Stimulated activated CD8-positive, alpha-beta memory T cell treated with anti-CD3 and anti-CD28 coated beads, Interleukin-12 subunit alpha, Interleukin-12 subunit beta, amount 100 ng/mL, for 1 hour (primary cell): ENCODE measurements at regions not wholly inside any gene's neighbourhood (a gene's known extent, or its start where the extent isn't known, plus 50 kb on each side); places are given as distances from the start of the nearest gene placed in this dataset.
"Not testable (repeated sequence)": the region's sequence is repeated elsewhere in the genome, so short reads cannot be mapped to it uniquely, and the experiment has no call there.

Source experiments
- DNase-seq: peaks from one replicate; pipeline ENCODE4 v3.0.0-alpha.2; 2020; ENCODE audit warnings: low read depth

- DNase-seq, result no peak
Observed at GRCh38 chr14:25699981-25700380, 650.0 kb upstream of the STXBP6 start.

- DNase-seq, result no peak
Observed at GRCh38 chr14:25698111-25698510, 648.2 kb upstream of the STXBP6 start.

GRCh38 chr14:25696176-25696575, 646.2 kb upstream of the STXBP6 start:
- no peak for DNase-seq

- no peak for DNase-seq
Observed at GRCh38 chr14:25685004-25685403, 635.1 kb upstream of the STXBP6 start.

GRCh38 chr14:25680934-25681333, 631.0 kb upstream of the STXBP6 start:
- no peak for DNase-seq

GRCh38 chr14:25680511-25680910, 630.6 kb upstream of the STXBP6 start:
- DNase-seq, result not testable (repeated sequence)

- no peak for DNase-seq
Observed at GRCh38 chr14:25677111-25677510, 627.2 kb upstream of the STXBP6 start.

GRCh38 chr14:25667387-25667786, 617.4 kb upstream of the STXBP6 start:
- DNase-seq, result no peak

GRCh38 chr14:25666877-25667276, 616.9 kb upstream of the STXBP6 start:
- no peak for DNase-seq

- no peak for DNase-seq
Observed at GRCh38 chr14:25658988-25659387, 609.0 kb upstream of the STXBP6 start.

GRCh38 chr14:25630447-25630846, 580.5 kb upstream of the STXBP6 start:
- no peak for DNase-seq

- no peak for DNase-seq
Observed at GRCh38 chr14:25628978-25629377, 579.0 kb upstream of the STXBP6 start.

GRCh38 chr14:25628390-25628789, 578.4 kb upstream of the STXBP6 start:
- DNase-seq, result no peak

- no peak for DNase-seq
Observed at GRCh38 chr14:25626986-25627385, 577.0 kb upstream of the STXBP6 start.

GRCh38 chr14:25622763-25623162, 572.8 kb upstream of the STXBP6 start:
- no peak for DNase-seq

- DNase-seq, result no peak
Observed at GRCh38 chr14:25620515-25620914, 570.6 kb upstream of the STXBP6 start.

GRCh38 chr14:25615174-25615573, 565.2 kb upstream of the STXBP6 start:
- DNase-seq, result no peak

- DNase-seq, result no peak
Observed at GRCh38 chr14:25607192-25607591, 557.2 kb upstream of the STXBP6 start.

- no peak for DNase-seq
Observed at GRCh38 chr14:25602106-25602505, 552.2 kb upstream of the STXBP6 start.

GRCh38 chr14:25588751-25589150, 538.8 kb upstream of the STXBP6 start:
- DNase-seq, result no peak

- no peak for DNase-seq
Observed at GRCh38 chr14:25574628-25575325, 524.8 kb upstream of the STXBP6 start.

GRCh38 chr14:25570483-25570882, 520.5 kb upstream of the STXBP6 start:
- DNase-seq, result no peak

- no peak for DNase-seq
Observed at GRCh38 chr14:25557466-25557865, 507.5 kb upstream of the STXBP6 start.

- DNase-seq, result no peak
Observed at GRCh38 chr14:25552826-25553225, 502.9 kb upstream of the STXBP6 start.
